Activated CD8-positive, alpha-beta T cell treated with anti-CD3 and anti-CD28 coated beads for 36 hours (primary cell): ENCODE measurements at regions not wholly inside any gene's neighbourhood (a gene's known extent, or its start where the extent isn't known, plus 50 kb on each side); places are given as distances from the start of the nearest gene placed in this dataset.

Experiments
- ATAC-seq: fragments of 200-7000 bp; cut with Tn5 transposase; one replicate; pipeline ENCODE4 v1.10.0; 2021; ENCODE audit warnings: mild to moderate bottlenecking, moderate library complexity
- CTCF ChIA-PET: fragments of 350-600 bp; sonication (Branson Sonifier 250); formaldehyde crosslinking; loops from one replicate; lab custom pipeline; 2021; ENCODE audit warnings: antibody characterized with exemption; lab: Charles Lee
- POLR2A ChIA-PET: fragments of 350-600 bp; sonication (Branson Sonifier 250); formaldehyde crosslinking; loops from one replicate; lab custom pipeline; 2021; ENCODE audit warnings: antibody characterized with exemption; lab: Charles Lee
- DNase-seq: peaks from one replicate; pipeline ENCODE4 v3.0.0-alpha.2; 2020
- H3K27ac Mint-ChIP-seq: one replicate; pipeline ENCODE4 v1.8.0; 2021; ENCODE audit warnings: mild to moderate bottlenecking, mixed read lengths
- H3K27me3 Mint-ChIP-seq: one replicate; pipeline ENCODE4 v1.8.0; 2021; ENCODE audit warnings: mixed read lengths
- H3K36me3 Mint-ChIP-seq: one replicate; pipeline ENCODE4 v1.8.0; 2021; ENCODE audit warnings: low read depth, mixed read lengths
- H3K4me1 Mint-ChIP-seq: one replicate; pipeline ENCODE4 v1.8.0; 2021; ENCODE audit warnings: low read depth, mixed read lengths
- H3K4me3 Mint-ChIP-seq: one replicate; pipeline ENCODE4 v1.8.0; 2021; ENCODE audit warnings: mild to moderate bottlenecking, moderate library complexity, mixed read lengths
- H3K9me3 Mint-ChIP-seq: one replicate; pipeline ENCODE4 v1.8.0; 2021; ENCODE audit warnings: mixed read lengths
- intact Hi-C: fragments of 100-400 bp; cut with micrococcal nuclease; formaldehyde crosslinking; loops from one replicate; pipeline ENCODE4 v1.10.0; 2022
- TF ChIP-seq, protein P1 (sequence below): fragments of 200-600 bp; IDR thresholded peaks from one replicate; pipeline ENCODE4 v1.8.0; 2022; ENCODE audit warnings: antibody characterized with exemption, mild to moderate bottlenecking

DNA sequence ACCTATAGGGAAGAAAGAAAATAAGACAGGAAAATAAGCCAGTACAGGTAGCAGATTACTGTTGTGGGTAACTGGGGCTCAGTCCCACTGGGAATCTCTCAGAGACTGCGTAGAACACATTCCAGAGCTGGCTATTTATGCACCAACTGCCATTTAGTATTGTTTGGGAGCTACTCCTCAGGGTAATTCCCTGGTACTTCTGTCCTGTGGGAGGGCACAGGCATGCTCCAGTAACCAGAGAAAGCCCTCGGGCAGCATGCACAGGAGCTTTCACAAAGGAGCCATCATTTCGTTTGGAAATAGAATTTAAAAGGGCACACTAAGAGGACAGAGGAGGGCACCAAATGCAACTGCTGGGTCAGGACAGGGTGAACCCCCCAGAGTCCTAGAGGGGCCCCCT is 148.0 kb upstream of the LRFN2 start:
- Mint-ChIP-seq H3K27ac (no peak overlapping the region), H3K9me3 (no peaks in the 10 kb centered on the region), H3K36me3 (no peaks in the 10 kb centered on the region), H3K27me3 (peaks cover 10% of the 10 kb centered on the region), H3K4me1 (no peaks in the 10 kb centered on the region), H3K4me3 (no peak overlapping the region)
- ChIA-PET CTCF (no interaction called here), POLR2A (interaction anchor here (0.6 kb wide), 1 partner anchor 96 kb away, joined by 3 read pairs; no protein-coding TSS in a partner anchor)
- ATAC-seq (no peak), DNase-seq (no peak)
- intact Hi-C loops: no loop called here
- TF ChIP-seq, protein P1, sequence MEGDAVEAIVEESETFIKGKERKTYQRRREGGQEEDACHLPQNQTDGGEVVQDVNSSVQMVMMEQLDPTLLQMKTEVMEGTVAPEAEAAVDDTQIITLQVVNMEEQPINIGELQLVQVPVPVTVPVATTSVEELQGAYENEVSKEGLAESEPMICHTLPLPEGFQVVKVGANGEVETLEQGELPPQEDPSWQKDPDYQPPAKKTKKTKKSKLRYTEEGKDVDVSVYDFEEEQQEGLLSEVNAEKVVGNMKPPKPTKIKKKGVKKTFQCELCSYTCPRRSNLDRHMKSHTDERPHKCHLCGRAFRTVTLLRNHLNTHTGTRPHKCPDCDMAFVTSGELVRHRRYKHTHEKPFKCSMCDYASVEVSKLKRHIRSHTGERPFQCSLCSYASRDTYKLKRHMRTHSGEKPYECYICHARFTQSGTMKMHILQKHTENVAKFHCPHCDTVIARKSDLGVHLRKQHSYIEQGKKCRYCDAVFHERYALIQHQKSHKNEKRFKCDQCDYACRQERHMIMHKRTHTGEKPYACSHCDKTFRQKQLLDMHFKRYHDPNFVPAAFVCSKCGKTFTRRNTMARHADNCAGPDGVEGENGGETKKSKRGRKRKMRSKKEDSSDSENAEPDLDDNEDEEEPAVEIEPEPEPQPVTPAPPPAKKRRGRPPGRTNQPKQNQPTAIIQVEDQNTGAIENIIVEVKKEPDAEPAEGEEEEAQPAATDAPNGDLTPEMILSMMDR: no peak

DNA sequence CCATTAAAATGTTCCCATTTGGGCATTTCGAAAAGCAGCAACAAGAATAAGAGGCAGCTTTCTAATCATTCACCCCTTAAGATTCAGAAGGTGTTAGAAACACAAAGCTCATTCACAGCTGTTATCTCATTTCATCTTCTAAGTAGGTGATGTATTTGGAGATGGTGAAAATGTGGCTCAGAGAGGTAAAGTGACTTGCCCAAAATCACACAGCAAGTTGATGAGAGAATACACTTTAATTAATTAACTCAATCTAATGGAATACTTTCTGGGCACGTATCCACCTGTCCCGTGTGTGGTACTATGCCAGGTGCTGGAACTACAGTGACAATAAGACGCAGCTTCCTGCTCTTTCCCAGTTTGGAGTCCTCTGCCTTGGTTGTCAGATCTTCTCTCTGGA is 147.4 kb upstream of the LRFN2 start:
- DNase-seq (no peak), ATAC-seq (no peak)
- POLR2A ChIA-PET: interaction anchor here (0.6 kb wide), 1 partner anchor 97 kb away, joined by 3 read pairs; no protein-coding TSS in a partner anchor
- Mint-ChIP-seq H3K27me3 (peaks cover 10% of the 10 kb centered on the region), H3K4me1 (no peaks in the 10 kb centered on the region), H3K9me3 (no peaks in the 10 kb centered on the region), H3K27ac (no peak overlapping the region), H3K4me3 (no peak overlapping the region), H3K36me3 (no peaks in the 10 kb centered on the region)
- TF ChIP-seq, protein P1: no peak
- CTCF ChIA-PET: no interaction called here
- intact Hi-C loops: no loop called here

DNA sequence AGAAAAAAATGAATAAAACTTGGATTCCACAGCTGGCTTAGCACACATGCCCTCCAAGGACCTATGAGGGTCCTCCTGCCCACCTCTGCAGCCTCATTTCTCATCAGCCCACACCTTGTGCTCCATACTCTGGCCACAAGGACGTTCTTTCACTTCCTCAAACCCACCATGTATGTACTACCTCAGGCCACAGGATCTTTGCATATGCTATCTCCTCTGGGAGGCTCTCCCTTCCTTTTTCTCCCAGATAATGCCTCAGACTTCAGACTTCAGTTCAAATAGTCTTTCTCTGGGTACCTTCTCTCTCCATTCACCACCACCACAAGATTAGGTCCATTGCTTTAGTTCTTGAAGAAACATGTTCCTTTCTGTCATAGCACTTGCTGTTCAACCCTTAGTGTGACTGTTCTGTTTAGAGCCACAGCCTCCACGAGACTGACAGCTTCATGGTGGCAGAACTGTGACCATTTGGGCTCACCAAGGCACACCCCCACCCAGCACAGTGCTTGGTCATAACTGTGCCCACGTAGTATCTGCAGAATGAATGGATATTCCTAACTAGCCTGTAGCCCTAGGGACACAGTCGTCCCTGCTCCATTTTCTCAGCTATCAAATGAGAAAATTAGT is 146.7 kb upstream of the LRFN2 start:
- DNase-seq (no peak), ATAC-seq (no peak)
- H3K4me3 Mint-ChIP-seq: no peak overlapping the region
- peaks cover 10% of the 10 kb centered on the region for H3K27me3 Mint-ChIP-seq
- no peaks in the 10 kb centered on the region for H3K9me3 Mint-ChIP-seq
- H3K4me1 Mint-ChIP-seq: no peaks in the 10 kb centered on the region
- TF ChIP-seq, protein P1: no peak
- intact Hi-C loops: no loop called here
- ChIA-PET CTCF (no interaction called here), POLR2A (no interaction called here)
- no peaks in the 10 kb centered on the region for H3K36me3 Mint-ChIP-seq
- no peak overlapping the region for H3K27ac Mint-ChIP-seq

DNA sequence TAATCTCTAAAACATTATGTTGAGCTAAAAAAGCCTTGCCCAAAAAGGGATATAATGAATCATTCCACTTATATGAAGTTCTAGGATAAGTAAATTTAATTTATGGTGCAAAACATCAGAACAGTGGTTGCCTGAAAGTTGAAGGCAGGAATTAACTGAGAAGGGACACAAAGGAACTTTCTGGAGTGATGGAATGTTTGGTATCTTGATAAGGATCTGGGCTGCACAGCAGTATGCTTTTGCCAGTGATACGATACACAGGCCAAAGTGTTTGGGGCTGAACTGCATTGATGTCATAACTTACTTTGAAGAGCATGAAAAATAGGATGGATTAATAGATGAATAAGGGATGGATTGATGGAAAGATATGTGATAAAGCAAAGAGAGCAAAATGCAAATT is 146.1 kb upstream of the LRFN2 start:
- intact Hi-C loops: no loop called here
- no peak for ATAC-seq
- POLR2A ChIA-PET: no interaction called here
- H3K9me3 Mint-ChIP-seq: no peaks in the 10 kb centered on the region
- no peaks in the 10 kb centered on the region for H3K4me1 Mint-ChIP-seq
- H3K27ac Mint-ChIP-seq: no peak overlapping the region
- peaks cover 10% of the 10 kb centered on the region for H3K27me3 Mint-ChIP-seq
- CTCF ChIA-PET: no interaction called here
- no peaks in the 10 kb centered on the region for H3K36me3 Mint-ChIP-seq
- TF ChIP-seq, protein P1: no peak
- no peak for DNase-seq
- no peak overlapping the region for H3K4me3 Mint-ChIP-seq

DNA sequence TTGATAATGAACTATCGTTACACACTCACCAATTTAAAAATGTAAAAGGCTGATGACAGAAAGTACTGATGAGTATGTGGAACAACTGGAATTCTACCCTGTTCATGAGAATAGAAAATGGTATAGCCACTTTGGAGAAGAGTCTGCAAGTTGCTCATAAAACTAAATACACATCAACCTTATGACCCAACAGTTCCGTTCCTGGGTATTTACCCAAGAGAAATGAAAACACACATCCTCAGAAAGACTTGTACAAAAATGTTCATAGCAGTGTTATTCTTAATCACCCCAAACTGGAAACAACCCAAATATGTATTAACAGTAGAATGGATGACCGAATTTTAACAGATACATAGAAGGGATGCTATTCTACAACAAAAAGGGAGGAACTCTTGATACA is 145.7 kb upstream of the LRFN2 start:
- Mint-ChIP-seq H3K36me3 (no peaks in the 10 kb centered on the region), H3K27me3 (peaks cover 10% of the 10 kb centered on the region), H3K4me3 (no peak overlapping the region), H3K9me3 (no peaks in the 10 kb centered on the region), H3K27ac (no peak overlapping the region), H3K4me1 (no peaks in the 10 kb centered on the region)
- intact Hi-C loops: no loop called here
- POLR2A ChIA-PET: no interaction called here
- TF ChIP-seq, protein P1: no peak
- ATAC-seq (no peak), DNase-seq (no peak)
- CTCF ChIA-PET: no interaction called here
